Astrocyte (in vitro differentiated cells and primary cell): ENCODE measurements at regions not wholly inside any gene's neighbourhood (a gene's known extent, or its start where the extent isn't known, plus 50 kb on each side); places are given as distances from the start of the nearest gene placed in this dataset.

Source experiments
- EZH2 ChIP-seq: IDR thresholded peaks from 2 replicates; pipeline ENCODE4 v1.6.1; 2012; ENCODE audit warnings: mild to moderate bottlenecking, low read length, inconsistent platforms; ENCODE audit not compliant: insufficient read depth
- TF ChIP-seq, protein P1 (sequence below): IDR thresholded peaks from 2 replicates; pipeline ENCODE4 v1.5.1; 2011; ENCODE audit warnings: low read depth, mild to moderate bottlenecking, inconsistent platforms, low read length, moderate library complexity; ENCODE audit not compliant: insufficient read depth

DNA sequence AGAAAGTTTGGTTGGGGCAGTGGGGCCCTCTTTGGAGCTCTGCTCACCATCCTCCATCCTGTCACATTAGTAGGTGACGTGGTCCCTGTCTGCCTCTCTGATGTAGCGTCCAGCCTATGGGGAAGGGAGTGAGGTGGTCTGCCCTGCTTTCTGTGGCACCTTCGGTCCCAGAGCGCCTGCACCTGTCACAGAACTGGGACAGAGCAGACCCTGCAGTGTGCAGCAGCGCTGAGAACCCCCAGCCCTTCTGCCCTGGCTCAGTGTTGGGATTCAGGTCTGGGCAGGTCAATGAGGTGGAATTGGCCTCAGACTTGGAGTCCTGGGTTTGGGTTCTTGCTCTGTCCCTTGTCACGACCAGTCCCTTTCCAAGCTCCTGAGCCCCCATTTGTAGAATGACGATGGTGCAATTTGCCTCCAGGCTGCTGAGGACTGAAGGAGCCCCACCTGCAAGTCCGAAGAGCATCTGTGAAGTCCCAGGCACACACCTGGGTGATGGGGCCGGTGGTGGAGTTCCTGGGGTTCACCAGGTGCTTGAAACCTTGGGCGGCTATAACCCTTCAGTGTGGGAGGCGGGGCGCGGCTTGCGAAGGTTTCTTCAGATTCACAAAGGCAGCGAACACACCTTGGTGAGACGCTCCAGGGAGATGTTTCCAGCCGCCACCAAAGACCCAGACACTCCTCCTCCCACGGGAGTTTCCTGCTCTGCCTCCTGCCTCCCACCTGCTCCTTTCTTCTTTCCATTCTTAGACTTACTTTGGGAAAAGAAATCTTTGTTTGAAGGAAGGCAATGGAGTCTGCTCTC, 265.4 kb upstream of the HDAC4 start:
- TF ChIP-seq, protein P1, sequence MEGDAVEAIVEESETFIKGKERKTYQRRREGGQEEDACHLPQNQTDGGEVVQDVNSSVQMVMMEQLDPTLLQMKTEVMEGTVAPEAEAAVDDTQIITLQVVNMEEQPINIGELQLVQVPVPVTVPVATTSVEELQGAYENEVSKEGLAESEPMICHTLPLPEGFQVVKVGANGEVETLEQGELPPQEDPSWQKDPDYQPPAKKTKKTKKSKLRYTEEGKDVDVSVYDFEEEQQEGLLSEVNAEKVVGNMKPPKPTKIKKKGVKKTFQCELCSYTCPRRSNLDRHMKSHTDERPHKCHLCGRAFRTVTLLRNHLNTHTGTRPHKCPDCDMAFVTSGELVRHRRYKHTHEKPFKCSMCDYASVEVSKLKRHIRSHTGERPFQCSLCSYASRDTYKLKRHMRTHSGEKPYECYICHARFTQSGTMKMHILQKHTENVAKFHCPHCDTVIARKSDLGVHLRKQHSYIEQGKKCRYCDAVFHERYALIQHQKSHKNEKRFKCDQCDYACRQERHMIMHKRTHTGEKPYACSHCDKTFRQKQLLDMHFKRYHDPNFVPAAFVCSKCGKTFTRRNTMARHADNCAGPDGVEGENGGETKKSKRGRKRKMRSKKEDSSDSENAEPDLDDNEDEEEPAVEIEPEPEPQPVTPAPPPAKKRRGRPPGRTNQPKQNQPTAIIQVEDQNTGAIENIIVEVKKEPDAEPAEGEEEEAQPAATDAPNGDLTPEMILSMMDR = no peak
- TF ChIP-seq EZH2 = no peak
